8988T (cell line): ENCODE measurements at regions not wholly inside any gene's neighbourhood (a gene's known extent, or its start where the extent isn't known, plus 50 kb on each side); places are given as distances from the start of the nearest gene placed in this dataset.

ENCODE experiments used
- DNase-seq: peaks from one replicate; pipeline ENCODE4 v3.0.0; 2011

DNA sequence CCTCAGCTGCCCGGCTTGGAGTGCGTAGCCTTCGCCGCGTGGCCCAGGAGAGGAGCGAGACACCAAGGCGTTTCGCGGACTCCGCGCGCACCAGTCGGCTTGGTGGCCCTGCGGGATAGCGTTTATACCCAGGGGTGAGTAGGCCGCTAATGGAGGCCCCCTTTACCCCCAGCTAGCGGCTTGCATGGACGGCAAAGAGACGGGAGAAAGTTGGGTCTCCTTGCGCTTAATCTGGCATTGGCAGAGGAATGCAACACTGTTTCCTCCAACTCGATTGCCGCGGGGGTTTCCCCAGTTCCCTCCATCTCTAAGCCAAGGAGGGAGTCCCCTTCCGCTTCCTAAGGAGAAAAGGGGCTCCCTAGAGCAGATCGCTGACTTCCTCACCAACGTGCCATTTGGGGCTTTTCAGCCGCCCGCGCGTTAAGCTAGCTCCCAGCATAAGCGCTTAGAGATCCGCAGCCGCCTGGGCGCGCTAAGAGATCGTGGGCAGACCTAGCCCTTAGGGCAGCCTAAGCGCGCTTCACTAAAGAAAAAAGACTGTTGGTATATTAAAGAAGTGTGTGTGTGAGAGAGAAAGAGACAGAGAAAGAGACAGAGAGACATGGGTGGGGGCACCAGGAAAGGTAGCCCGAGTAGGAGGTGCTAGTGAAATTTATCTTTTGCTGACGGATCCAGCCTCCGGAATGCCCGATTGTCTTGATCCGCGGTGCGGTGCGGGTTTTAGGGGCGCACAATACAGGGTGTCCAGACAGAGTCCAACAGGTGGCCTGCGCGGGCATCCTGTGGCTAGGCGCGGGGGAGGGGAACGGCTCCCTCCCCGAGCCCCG lies 597.9 kb upstream of the SGCD start:
- no peak for DNase-seq

- DNase-seq: no peak
These were observed 597.3 kb upstream of the SGCD start for GRCh38 chr5:155729684-155730059.

- no peak for DNase-seq
These were observed 594.2 kb upstream of the SGCD start for GRCh38 chr5:155732587-155733376.

DNA sequence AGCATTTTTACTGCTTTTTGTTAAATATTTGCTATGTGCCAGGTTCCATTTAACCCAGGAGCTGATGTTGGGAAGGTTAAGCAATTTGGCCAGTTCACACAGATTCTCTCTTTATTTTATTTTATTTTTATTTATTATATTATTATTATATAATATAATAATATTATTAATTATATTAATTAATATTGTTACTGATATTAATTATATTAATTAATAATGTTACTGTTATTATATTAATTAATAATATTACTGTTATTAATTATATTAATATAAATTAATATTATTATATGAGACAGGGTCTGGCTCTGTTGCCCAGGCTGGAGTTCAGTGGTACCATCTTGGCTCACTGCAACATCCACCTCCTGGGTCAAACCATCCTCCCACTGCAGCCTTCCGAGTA lies 593.0 kb upstream of the SGCD start:
- no peak for DNase-seq

DNA sequence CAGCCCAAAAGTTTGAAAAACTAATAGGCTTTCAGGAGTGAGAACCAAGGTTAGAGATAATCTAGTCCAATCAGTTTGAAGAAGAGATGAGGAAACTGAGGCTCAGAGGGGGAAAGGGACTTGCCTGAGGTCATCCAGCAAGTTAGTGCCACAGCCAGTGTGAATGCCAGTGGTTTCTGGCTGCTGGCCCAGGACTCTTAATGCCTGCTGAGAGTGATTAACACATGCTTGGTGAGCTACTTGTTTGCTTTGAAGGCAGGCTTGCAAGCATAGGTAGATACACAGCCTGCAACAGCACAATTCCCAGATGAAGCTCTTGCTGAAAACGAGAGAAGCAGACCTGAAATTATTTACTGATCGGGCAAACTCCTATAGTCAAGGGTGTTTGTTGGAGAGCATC lies 591.6 kb upstream of the SGCD start:
- no peak for DNase-seq

DNA sequence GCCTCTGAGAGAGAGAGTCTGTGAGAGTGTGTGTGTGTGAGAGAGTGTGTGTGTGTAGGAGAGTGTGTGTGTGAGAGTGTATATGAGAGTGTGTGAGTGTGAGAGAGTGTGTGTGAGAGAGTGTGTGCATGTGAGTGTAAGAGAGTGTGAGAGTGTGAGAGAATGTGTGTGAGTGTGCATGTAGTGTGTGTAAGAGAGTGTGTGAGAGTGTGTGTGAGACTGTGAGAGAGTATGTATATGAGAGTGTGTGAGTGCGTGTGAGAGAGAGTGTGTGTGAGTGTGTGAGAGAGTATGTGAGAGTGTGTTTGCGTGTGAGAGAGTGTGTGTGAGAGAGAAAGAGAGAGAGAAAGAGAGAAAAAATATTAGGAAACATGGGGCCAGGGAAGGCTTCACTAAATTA lies 588.3 kb upstream of the SGCD start:
- DNase-seq: no peak

DNA sequence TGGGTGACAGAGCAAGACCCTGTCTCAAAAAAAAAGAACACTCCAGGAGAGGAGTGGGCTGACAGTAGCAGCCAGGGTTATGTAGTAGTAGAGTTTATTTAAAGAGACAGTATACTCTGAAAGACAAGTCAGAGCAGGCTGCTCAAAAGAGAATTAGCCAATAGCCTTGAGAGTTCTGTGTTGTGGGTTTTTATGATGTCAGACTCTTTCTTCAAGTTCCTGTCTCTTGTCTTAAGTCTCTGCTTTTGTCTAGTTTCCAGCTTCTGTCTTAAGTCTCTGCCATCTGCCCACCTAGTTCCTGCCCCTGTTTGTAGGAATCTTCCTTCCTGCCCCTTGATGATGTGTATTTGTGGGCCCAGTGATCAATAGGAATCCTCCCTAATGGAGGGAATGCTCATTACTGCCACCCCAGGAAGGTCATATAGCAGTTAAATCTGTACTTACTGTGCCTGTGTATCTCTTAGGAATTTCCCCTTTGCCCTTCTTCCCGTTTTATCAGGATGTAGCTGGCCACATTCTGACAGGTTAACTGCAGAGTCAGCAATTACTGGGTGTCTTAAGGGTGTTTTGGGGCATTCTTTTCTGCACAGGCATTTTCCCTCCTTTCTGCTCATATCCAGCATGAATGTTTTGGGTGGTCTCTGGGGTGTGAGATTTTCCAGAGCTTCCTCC lies 580.5 kb upstream of the SGCD start:
- no peak for DNase-seq

DNA sequence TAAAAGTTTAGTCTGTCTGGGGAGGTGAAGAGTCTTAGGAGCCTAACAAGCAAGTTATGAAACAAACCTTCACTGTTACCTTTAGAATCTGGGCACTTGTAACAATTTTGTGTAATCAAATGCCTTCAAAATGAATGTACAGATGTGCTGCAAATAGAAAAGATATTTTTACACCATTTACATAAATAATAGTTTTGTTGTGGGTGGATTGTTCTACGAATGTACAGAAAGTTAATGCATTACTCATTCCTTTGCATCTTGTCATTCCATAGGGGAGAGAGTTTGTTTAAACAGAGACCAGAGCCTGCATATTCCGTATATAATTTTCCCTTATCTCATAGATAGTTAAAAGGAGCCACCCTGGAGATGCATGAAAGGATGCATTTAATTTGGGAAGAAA lies 576.9 kb upstream of the SGCD start:
- DNase-seq: no peak

GRCh38 chr5:155750571-155750970 lies 576.4 kb upstream of the SGCD start:
- no peak for DNase-seq

GRCh38 chr5:155753943-155754581 lies 572.9 kb upstream of the SGCD start:
- no peak for DNase-seq

DNA sequence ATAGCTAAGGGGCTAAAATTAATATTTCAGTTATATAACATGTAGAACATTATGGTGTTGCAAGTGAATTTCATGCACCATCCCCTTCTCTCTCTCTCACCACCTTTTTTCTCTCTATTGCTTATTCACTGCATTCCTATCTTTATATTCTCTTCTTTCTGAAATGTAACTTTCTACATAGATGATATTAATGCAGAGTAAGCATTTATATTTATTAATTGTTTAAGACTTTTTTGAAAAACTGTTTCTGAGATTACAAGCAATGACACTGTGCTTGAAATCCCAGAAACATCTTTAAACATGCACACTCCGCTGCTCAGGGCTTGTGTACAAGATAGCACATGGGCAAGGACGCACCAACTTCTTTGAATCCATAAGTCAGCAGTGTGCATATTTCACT lies 567.7 kb upstream of the SGCD start:
- no peak for DNase-seq

DNA sequence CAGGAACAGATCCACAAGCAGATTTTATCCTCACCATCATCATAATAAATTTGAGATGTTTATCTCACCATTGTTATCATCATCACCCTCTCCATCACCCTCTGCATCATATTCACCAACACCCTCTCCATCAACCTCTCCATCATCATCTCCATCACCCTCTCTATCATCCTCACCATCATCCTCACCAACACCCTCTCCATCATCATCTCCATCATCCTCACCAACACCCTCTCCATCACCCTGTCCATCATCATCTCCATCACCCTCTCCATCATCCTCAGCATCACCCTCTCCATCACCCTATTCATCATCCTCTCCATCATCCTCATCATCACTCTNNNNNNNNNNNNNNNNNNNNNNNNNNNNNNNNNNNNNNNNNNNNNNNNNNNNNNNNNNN lies 567.0 kb upstream of the SGCD start:
- DNase-seq: no peak

- no peak for DNase-seq
These were observed 565.5 kb upstream of the SGCD start for GRCh38 chr5:155761502-155761901.

DNA sequence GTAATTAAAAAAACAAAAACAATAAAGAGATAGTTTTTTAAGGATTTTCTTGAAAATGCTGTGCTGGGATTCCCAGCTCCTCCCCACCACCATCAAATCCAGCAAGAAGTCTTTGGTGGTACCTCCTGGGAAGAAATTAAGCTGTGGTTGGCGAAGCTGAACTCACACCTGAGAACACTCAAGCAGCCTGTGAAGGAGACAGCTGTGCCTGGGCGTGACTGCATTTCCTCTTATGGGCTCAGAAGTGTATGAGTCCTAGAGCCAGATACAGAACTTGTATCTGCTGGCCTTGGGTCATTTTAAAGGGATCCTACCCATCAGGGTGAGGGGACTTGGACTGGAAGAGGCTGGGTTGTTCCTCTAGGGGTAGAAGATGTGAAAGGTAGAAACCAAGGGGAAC lies 561.2 kb upstream of the SGCD start:
- no peak for DNase-seq

DNA sequence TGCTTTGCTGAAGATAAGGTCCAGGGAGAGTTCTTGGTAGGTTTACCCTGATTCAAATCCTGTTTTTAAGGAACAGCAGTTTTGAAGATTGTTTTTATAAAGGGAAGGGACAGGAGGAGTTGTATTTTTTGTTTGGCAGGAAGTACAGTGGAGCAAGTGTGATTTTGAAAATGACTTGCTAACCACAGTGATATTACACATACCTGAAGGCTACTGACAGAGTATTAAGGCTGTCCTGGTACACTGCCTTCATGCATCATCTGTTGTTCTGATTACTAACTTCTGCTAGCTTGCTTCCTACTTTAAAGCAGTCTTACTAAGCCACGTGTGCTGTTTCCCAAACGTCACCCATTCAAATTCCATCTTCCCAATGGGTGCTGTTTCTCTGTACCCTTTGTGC lies 559.5 kb upstream of the SGCD start:
- DNase-seq: no peak

DNA sequence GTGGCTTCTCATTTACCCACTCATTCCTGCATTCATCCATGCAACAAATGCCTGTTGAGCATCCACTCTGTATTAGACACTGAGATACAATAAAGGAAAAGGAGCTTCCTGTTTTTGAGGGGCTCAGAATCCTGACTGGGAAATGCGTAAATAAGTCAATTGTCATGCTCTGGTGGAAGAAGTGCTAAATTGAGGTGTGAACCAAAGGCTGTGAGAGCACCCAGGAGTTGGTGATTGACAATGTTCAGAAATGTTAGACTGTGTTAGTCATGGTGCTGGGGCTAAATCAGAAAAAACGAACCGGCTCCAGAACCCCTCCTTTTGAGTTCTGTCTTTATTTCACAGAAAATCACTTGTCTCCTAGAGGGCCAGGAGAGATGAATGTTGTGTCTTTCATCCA lies 558.6 kb upstream of the SGCD start:
- no peak for DNase-seq

- no peak for DNase-seq
These were observed 554.8 kb upstream of the SGCD start for GRCh38 chr5:155772009-155772662.

DNA sequence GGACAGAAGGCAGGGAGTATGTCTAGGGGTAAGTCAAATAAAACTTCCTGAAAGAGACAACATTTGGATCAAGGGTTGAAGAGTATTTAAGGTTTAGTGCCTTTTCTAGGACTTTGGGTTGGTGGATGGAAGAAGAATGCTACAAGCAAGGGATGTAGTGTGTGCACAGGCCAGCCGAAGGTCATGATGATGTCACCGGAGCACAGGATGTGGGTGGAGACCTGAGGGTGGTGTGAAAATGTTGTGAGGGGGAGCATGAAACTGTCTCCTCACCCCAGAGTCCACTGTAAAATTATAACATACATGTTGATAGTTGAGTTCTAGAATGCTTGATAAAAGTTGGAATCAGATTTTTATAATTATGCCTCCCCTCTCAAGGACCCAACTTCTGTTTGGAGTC lies 553.3 kb upstream of the SGCD start:
- DNase-seq: no peak

GRCh38 chr5:155780260-155780659 lies 546.7 kb upstream of the SGCD start:
- no peak for DNase-seq

DNA sequence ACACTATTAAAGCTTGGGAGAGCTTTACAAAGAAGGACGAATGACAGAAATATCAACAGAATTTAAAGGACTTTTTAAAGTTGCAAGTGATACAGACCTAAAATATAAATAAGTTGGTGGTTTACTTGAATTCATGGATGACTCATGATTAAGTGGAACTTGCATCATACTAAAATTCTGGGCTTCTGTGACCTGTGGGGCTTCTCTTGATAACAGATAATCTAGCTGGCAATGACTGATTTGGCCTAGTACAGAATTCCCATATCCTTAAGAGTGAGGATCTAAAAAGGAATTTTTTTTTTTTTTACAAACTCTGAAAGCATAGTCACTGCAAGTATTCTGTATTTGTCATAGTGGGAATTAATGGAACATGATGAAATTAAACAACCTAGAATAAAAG lies 543.7 kb upstream of the SGCD start:
- DNase-seq: no peak

GRCh38 chr5:155783791-155784190 lies 543.2 kb upstream of the SGCD start:
- DNase-seq: no peak

GRCh38 chr5:155786108-155786507 lies 540.9 kb upstream of the SGCD start:
- DNase-seq: no peak

DNA sequence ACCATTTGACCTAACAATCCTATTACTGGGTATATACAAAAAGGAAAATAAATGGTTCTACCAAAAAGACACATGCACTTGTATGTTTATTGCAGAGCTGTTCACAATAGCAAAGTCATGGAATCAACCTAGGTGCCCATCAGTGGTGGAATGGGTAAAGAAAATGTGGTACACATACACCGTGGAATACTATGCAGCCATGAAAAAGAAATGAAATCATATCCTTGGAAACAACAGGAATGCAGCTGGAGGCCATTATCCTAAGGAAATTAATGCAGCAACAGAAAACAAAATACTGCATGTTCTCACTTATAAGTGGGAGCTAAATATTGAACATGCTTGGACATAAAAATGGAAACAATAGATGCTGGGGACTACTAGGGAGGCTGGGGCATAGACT lies 534.1 kb upstream of the SGCD start:
- DNase-seq: no peak
